ENCODE measurements at regions not wholly inside any gene's neighbourhood (a gene's known extent, or its start where the extent isn't known, plus 50 kb on each side); places are given as distances from the start of the nearest gene placed in this dataset.

DNA sequence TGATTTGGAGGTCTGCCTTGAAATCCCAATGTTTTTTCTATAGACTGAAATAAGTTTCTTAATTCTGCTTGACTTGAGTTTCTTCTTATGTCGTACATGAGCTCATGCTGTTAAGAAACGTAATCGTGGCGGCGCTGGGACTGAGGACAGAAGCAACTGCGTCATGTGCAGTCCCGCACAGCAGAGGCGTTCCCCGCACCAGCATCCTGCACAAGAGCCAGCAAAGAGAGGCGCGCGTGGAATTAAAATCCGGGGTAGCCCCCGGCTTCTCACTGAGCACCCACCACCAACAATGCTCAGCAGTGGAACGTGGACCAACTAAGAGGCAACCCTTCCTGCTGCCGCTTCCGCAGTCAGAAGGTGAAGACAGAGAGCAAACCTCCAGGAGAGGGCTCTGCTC, 496.2 kb upstream of the ADAMTS16 start:
- Histone ChIP-seq H3K9ac (ENCODE audit: low read length in 3 of 3) (no peak overlapping the region), H3K4me3 (ENCODE audit: low read length in 3 of 3) (no peak overlapping the region), H3K36me3 (ENCODE audit: control insufficient read depth in 2 of 3, insufficient read depth in 3 of 3, low read length in 3 of 3) (no peaks in the 10 kb centered on the region), H3K9me3 (ENCODE audit: control insufficient read depth in 2 of 3, insufficient read depth in 1 of 3, low read length in 3 of 3) (no peaks in the 10 kb centered on the region), H3K27ac (ENCODE audit: low read depth in 2 of 2, low read length in 2 of 2) (no peak overlapping the region), H3K27me3 (ENCODE audit: control insufficient read depth, insufficient read depth, low read length) (no peaks in the 10 kb centered on the region), H3K4me1 (ENCODE audit: control insufficient read depth in 2 of 3, insufficient read depth in 2 of 3, low read depth in 1 of 3, low read length in 3 of 3) (peaks cover 0 to 6% (median 0%) of the 10 kb centered on the region in 3 donors)
- no peak for DNase-seq
- intact Hi-C loops (cut with DNase I) = no loop called here
- TF ChIP-seq, protein P1, sequence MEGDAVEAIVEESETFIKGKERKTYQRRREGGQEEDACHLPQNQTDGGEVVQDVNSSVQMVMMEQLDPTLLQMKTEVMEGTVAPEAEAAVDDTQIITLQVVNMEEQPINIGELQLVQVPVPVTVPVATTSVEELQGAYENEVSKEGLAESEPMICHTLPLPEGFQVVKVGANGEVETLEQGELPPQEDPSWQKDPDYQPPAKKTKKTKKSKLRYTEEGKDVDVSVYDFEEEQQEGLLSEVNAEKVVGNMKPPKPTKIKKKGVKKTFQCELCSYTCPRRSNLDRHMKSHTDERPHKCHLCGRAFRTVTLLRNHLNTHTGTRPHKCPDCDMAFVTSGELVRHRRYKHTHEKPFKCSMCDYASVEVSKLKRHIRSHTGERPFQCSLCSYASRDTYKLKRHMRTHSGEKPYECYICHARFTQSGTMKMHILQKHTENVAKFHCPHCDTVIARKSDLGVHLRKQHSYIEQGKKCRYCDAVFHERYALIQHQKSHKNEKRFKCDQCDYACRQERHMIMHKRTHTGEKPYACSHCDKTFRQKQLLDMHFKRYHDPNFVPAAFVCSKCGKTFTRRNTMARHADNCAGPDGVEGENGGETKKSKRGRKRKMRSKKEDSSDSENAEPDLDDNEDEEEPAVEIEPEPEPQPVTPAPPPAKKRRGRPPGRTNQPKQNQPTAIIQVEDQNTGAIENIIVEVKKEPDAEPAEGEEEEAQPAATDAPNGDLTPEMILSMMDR (IDR thresholded peaks at IDR 0.05; ENCODE audit: borderline replicate concordance, extremely low read depth, insufficient read depth) = no peak
- no peak for FAIRE-seq

DNA sequence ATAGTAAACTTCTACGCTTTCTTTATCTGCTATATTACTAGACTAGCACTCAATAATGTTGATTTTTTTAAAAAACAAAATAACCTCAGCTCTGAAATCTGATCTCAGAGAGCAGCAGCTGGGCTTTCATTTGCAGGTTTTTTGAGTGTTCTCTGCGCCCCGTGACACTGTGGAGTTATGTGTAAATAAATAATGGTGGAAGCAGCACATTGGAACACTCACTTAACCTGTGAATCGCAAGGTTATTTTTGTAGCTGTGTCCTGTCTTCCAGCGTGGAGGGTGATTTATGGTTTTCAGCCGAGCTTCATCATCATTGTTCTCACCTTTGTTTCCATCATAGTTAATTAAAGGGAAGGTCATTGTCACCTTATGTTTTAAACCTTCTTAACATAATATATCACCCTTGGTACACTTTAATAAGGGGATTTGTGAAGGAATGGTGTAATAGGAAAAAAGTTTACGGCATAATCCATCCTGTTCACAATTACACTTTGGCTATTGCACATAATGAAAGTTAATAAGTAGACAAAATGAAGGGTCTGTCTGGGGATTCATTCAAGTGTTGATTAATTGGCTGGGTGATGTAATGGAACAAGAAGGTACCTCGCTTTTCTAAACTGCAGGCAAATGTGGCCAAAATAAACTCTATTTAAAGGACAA, 493.3 kb upstream of the ADAMTS16 start:
- TF ChIP-seq, protein P1 (IDR thresholded peaks at IDR 0.05; ENCODE audit: borderline replicate concordance, extremely low read depth, insufficient read depth) = no peak
- H3K36me3 ChIP-seq (ENCODE audit: control insufficient read depth in 2 of 3, insufficient read depth in 3 of 3, low read length in 3 of 3) = no peaks in the 10 kb centered on the region
- H3K9me3 ChIP-seq (ENCODE audit: control insufficient read depth in 2 of 3, insufficient read depth in 1 of 3, low read length in 3 of 3) = no peaks in the 10 kb centered on the region
- no peak overlapping the region for H3K4me3 ChIP-seq (ENCODE audit: low read length in 3 of 3)
- H3K27me3 ChIP-seq (ENCODE audit: control insufficient read depth, insufficient read depth, low read length) = no peaks in the 10 kb centered on the region
- H3K9ac ChIP-seq (ENCODE audit: low read length in 3 of 3) = no peak overlapping the region
- intact Hi-C loops (cut with DNase I) = no loop called here
- FAIRE-seq = no peak
- DNase-seq = peak in 4 of 5 donors; percentile 50 to 80 (median 61)
- peaks cover 0 to 6% (median 0%) of the 10 kb centered on the region in 3 donors for H3K4me1 ChIP-seq (ENCODE audit: control insufficient read depth in 2 of 3, insufficient read depth in 2 of 3, low read depth in 1 of 3, low read length in 3 of 3)
- H3K27ac ChIP-seq (ENCODE audit: low read depth in 2 of 2, low read length in 2 of 2) = no peak overlapping the region

DNA sequence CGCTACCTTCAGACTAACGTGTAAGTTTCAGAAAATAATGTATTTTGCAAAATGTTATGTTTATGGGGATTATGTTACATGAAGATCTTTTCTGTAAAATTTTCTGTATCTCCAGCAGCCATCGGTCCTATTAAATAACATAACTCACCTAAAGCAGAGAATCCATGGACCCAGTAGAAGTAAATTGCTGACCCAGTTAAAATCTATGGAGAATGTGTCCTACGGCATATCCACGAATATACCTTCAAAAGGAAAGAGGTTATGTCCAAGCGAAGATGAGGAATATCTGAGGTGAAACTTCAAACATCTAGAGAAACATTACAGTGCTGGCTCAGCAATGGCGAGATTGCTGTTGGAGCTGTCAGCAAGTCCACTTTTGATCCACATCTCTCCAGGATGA, 492.2 kb upstream of the ADAMTS16 start:
- no peak overlapping the region for H3K4me3 ChIP-seq (ENCODE audit: low read length in 3 of 3)
- no peaks in the 10 kb centered on the region for H3K27me3 ChIP-seq (ENCODE audit: control insufficient read depth, insufficient read depth, low read length)
- FAIRE-seq = no peak
- no peaks in the 10 kb centered on the region for H3K9me3 ChIP-seq (ENCODE audit: control insufficient read depth in 2 of 3, insufficient read depth in 1 of 3, low read length in 3 of 3)
- no peak overlapping the region for H3K27ac ChIP-seq (ENCODE audit: low read depth in 2 of 2, low read length in 2 of 2)
- H3K4me1 ChIP-seq (ENCODE audit: control insufficient read depth in 2 of 3, insufficient read depth in 2 of 3, low read depth in 1 of 3, low read length in 3 of 3) = peaks cover 0 to 6% (median 0%) of the 10 kb centered on the region in 3 donors
- intact Hi-C loops (cut with DNase I) = no loop called here
- H3K36me3 ChIP-seq (ENCODE audit: control insufficient read depth in 2 of 3, insufficient read depth in 3 of 3, low read length in 3 of 3) = no peaks in the 10 kb centered on the region
- H3K9ac ChIP-seq (ENCODE audit: low read length in 3 of 3) = no peak overlapping the region
- TF ChIP-seq, protein P1 (IDR thresholded peaks at IDR 0.05; ENCODE audit: borderline replicate concordance, extremely low read depth, insufficient read depth) = no peak
- DNase-seq = no peak

All from kidney (tissue), 13 donors.